HL-60 (cell line): ENCODE measurements at regions not wholly inside any gene's neighbourhood (a gene's known extent, or its start where the extent isn't known, plus 50 kb on each side); places are given as distances from the start of the nearest gene placed in this dataset.

Experiments used
- DNase-seq, 2 experiments: peaks; one replicate each; pipeline ENCODE4 v3.0.0-alpha.2; 2010 to 2020; ENCODE audit warnings: low read depth in 1 of 2, low spot score in 1 of 2
- H3K27ac ChIP-seq: fragments of 250-450 bp; sonication (Bioruptor Pico); replicated peaks from 2 replicates; pipeline ENCODE4 v1.5.1; 2020; ENCODE audit warnings: mild to moderate bottlenecking, moderate library complexity
- H3K27me3 ChIP-seq: fragments of 250-450 bp; sonication (Bioruptor Pico); 2 replicates; pipeline ENCODE4 v1.5.1; 2021; ENCODE audit warnings: mild to moderate bottlenecking, moderate library complexity; ENCODE audit not compliant: insufficient read depth, poor library complexity, severe bottlenecking
- H3K4me3 ChIP-seq: replicated peaks from 2 replicates; pipeline ENCODE4 v1.5.1; 2011; ENCODE audit warnings: mild to moderate bottlenecking, control low read depth, low read length; ENCODE audit not compliant: insufficient read depth
- GABPA ChIP-seq: IDR thresholded peaks from 2 replicates; pipeline ENCODE4 v1.6.1; 2012; ENCODE audit warnings: low read depth
- POLR2AphosphoS5 ChIP-seq: IDR thresholded peaks from 2 replicates; pipeline ENCODE4 v1.6.1; 2012; ENCODE audit warnings: low read depth
- SPI1 ChIP-seq: IDR thresholded peaks from 2 replicates; pipeline ENCODE4 v1.6.1; 2012; ENCODE audit warnings: low read depth, mild to moderate bottlenecking, borderline replicate concordance
- TF ChIP-seq, protein P1 (sequence below): IDR thresholded peaks from 2 replicates; pipeline ENCODE4 v1.6.1; 2012; ENCODE audit warnings: low read depth; ENCODE audit not compliant: insufficient replicate concordance
- TF ChIP-seq, protein P2 (sequence below): IDR thresholded peaks from one replicate; pipeline ENCODE4 v1.5.1; 2011; ENCODE audit warnings: low read length, control low read depth, inconsistent platforms; ENCODE audit not compliant: insufficient read depth

DNA sequence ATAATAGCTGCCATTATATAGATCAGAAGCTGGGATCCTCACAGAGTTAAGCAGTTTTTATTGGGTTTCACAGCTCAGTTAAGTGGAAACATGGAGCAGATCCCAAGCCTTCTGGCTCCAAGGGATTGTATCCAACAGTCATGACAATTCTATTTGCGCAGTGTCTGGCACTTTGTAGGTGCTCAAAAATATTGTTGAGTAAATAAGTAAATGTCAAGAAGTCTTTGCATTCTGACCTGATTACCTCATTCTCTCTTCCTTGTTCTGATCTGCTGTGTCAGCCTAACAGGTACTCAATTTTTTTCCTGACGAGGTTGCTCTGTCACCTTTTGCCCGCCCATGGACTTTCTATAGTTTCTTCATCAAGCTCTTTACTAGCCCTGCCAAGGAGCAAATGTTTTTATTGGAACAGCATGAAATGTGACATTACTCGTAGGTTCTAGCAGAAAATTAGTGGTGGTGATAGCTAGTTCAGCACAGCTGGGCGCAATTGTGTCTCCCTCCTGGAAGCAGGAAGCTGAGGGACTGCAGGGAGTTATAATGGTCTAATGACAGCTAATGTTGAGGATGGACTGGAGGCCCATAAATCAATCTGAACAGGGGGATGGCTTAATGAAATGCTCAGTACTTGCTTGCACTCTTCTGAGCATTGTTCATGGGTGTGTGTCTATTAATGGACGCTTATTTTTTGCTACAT, 680.2 kb downstream of the CCSER2 start:
- DNase-seq, result no peak
- Histone ChIP-seq H3K4me3 (no peak overlapping the region), H3K27me3 (no peaks in the 10 kb centered on the region), H3K27ac (no peak overlapping the region)
- TF ChIP-seq, protein P1, sequence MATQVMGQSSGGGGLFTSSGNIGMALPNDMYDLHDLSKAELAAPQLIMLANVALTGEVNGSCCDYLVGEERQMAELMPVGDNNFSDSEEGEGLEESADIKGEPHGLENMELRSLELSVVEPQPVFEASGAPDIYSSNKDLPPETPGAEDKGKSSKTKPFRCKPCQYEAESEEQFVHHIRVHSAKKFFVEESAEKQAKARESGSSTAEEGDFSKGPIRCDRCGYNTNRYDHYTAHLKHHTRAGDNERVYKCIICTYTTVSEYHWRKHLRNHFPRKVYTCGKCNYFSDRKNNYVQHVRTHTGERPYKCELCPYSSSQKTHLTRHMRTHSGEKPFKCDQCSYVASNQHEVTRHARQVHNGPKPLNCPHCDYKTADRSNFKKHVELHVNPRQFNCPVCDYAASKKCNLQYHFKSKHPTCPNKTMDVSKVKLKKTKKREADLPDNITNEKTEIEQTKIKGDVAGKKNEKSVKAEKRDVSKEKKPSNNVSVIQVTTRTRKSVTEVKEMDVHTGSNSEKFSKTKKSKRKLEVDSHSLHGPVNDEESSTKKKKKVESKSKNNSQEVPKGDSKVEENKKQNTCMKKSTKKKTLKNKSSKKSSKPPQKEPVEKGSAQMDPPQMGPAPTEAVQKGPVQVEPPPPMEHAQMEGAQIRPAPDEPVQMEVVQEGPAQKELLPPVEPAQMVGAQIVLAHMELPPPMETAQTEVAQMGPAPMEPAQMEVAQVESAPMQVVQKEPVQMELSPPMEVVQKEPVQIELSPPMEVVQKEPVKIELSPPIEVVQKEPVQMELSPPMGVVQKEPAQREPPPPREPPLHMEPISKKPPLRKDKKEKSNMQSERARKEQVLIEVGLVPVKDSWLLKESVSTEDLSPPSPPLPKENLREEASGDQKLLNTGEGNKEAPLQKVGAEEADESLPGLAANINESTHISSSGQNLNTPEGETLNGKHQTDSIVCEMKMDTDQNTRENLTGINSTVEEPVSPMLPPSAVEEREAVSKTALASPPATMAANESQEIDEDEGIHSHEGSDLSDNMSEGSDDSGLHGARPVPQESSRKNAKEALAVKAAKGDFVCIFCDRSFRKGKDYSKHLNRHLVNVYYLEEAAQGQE, result no peak
- TF ChIP-seq POLR2AphosphoS5, result no peak
- TF ChIP-seq GABPA, result no peak
- TF ChIP-seq, protein P2, sequence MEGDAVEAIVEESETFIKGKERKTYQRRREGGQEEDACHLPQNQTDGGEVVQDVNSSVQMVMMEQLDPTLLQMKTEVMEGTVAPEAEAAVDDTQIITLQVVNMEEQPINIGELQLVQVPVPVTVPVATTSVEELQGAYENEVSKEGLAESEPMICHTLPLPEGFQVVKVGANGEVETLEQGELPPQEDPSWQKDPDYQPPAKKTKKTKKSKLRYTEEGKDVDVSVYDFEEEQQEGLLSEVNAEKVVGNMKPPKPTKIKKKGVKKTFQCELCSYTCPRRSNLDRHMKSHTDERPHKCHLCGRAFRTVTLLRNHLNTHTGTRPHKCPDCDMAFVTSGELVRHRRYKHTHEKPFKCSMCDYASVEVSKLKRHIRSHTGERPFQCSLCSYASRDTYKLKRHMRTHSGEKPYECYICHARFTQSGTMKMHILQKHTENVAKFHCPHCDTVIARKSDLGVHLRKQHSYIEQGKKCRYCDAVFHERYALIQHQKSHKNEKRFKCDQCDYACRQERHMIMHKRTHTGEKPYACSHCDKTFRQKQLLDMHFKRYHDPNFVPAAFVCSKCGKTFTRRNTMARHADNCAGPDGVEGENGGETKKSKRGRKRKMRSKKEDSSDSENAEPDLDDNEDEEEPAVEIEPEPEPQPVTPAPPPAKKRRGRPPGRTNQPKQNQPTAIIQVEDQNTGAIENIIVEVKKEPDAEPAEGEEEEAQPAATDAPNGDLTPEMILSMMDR, result no peak
- TF ChIP-seq SPI1, result no peak

DNA sequence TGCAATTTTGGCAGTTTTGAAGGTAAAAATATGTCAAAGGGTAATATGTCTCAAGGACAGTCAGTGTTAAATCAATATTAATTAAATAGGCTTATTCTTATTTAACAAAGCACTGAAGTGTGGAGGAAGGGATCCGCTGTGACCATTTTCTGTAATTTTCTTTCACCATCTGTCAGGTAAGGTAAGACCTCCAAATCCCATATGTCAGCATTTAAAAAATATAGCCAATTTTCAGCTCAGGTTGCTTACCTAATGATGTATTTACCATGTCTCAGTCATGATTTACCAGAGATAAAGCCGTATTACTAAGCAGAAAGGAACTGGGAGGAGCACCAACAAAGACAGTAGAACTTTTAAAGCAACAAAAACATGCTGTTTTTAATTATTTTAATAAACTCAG, 683.9 kb downstream of the CCSER2 start:
- Histone ChIP-seq H3K27ac (no peak overlapping the region), H3K27me3 (no peaks in the 10 kb centered on the region), H3K4me3 (no peak overlapping the region)
- TF ChIP-seq POLR2AphosphoS5 (no peak), SPI1 (no peak), GABPA (no peak)
- TF ChIP-seq, protein P2, result no peak
- TF ChIP-seq, protein P1, result no peak
- no peak for DNase-seq

DNA sequence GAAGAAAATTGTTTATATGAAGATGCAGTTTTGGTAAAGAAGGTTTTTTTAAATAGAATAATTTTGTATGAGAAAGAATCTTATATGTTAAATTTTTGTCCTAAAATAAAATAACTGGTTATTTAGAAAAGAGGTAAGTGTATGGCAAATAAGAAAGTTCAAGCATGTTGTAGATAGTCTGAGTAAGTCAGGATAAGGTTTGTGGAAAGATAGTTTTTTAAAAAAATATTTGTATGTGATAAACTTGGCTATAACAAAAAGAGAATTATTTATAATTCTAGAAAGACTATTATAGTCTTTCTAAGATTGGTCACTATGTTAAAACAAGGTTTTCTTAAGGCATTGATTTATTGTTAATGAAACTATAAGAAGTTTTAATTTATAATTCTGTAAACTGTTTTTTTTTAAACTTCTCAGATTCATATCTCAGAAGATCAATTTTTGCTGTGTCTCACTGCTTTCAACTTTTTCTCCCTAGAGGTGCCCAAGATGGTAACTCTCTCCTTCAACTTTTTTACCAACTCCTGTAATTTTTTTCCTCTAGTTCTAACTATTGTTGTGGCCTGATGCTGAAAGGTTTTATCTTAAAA, 698.6 kb downstream of the CCSER2 start:
- Histone ChIP-seq H3K27ac (no peak overlapping the region), H3K4me3 (no peak overlapping the region), H3K27me3 (no peaks in the 10 kb centered on the region)
- TF ChIP-seq POLR2AphosphoS5 (no peak), GABPA (no peak), SPI1 (no peak)
- TF ChIP-seq, protein P1, result no peak
- TF ChIP-seq, protein P2, result no peak
- no peak for DNase-seq
